SK-N-SH treated with all-trans-retinoic acid at 6 μM for 48 hours (cell line): ENCODE measurements at regions not wholly inside any gene's neighbourhood (a gene's known extent, or its start where the extent isn't known, plus 50 kb on each side); places are given as distances from the start of the nearest gene placed in this dataset.

Experiments
- ATAC-seq: fragments of 200-7000 bp; cut with Tn5 transposase; 3 replicates; pipeline ENCODE4 v1.9.1; 2020; ENCODE audit warnings: mild to moderate bottlenecking, moderate library complexity
- ARNTL ChIP-seq: fragments of 450-650 bp; formaldehyde crosslinking; IDR thresholded peaks from 2 replicates; pipeline ENCODE4 v1.5.0; 2020; ENCODE audit warnings: low read depth, mild to moderate bottlenecking, moderate library complexity, borderline replicate concordance
- BACH2 ChIP-seq: fragments of 250-450 bp; sonication (Bioruptor Pico); IDR thresholded peaks from 2 replicates; pipeline ENCODE4 v1.9.0; 2021; ENCODE audit warnings: mild to moderate bottlenecking, borderline replicate concordance
- CSDC2 ChIP-seq: fragments of 250-450 bp; sonication (Bioruptor Pico); IDR thresholded peaks from 2 replicates; pipeline ENCODE4 v1.5.0; 2020; ENCODE audit warnings: mild to moderate bottlenecking, moderate library complexity
- ESRRG ChIP-seq: fragments of 250-450 bp; sonication (Bioruptor Pico); IDR thresholded peaks from 2 replicates; pipeline ENCODE4 v1.6.1; 2021; ENCODE audit warnings: mild to moderate bottlenecking
- GLIS3 ChIP-seq: fragments of 250-450 bp; sonication (Bioruptor Pico); IDR thresholded peaks from 2 replicates; pipeline ENCODE4 v1.5.0; 2020; ENCODE audit warnings: mild to moderate bottlenecking, moderate library complexity
- ISL1 ChIP-seq: fragments of 250-450 bp; sonication (Bioruptor Pico); IDR thresholded peaks from 2 replicates; pipeline ENCODE4 v2.1.2; 2022; ENCODE audit warnings: mild to moderate bottlenecking, moderate library complexity
- OSR1 ChIP-seq: fragments of 250-450 bp; sonication (Bioruptor Pico); IDR thresholded peaks from 2 replicates; pipeline ENCODE4 v1.8.0; 2022; ENCODE audit warnings: moderate library complexity, mild to moderate bottlenecking, inconsistent platforms
- PPARA ChIP-seq: fragments of 250-450 bp; sonication (Bioruptor Pico); IDR thresholded peaks from 2 replicates; pipeline ENCODE4 v1.5.0; 2020; ENCODE audit warnings: mild to moderate bottlenecking, borderline replicate concordance
- RARB ChIP-seq: fragments of 250-450 bp; sonication (Bioruptor Pico); IDR thresholded peaks from 2 replicates; pipeline ENCODE4 v1.8.0; 2021; ENCODE audit warnings: mild to moderate bottlenecking, moderate library complexity
- SNAI2 ChIP-seq: fragments of 250-450 bp; sonication (Bioruptor Pico); IDR thresholded peaks from 2 replicates; pipeline ENCODE4 v1.5.0; 2020; ENCODE audit warnings: mild to moderate bottlenecking, moderate library complexity
- TCF4 ChIP-seq: fragments of 250-450 bp; sonication (Bioruptor Pico); IDR thresholded peaks from 2 replicates; pipeline ENCODE4 v1.8.0; 2021; ENCODE audit warnings: mild to moderate bottlenecking, moderate library complexity, borderline replicate concordance
- TOX ChIP-seq: fragments of 250-450 bp; sonication (Bioruptor Pico); IDR thresholded peaks from 2 replicates; pipeline ENCODE4 v1.8.0; 2021; ENCODE audit warnings: mild to moderate bottlenecking, moderate library complexity, borderline replicate concordance
- ZC3H10 ChIP-seq: fragments of 250-450 bp; sonication (Bioruptor Pico); IDR thresholded peaks from 2 replicates; pipeline ENCODE4 v1.5.1; 2021; ENCODE audit warnings: mild to moderate bottlenecking, moderate library complexity
- ZFP3 ChIP-seq: fragments of 250-450 bp; sonication (Bioruptor Pico); IDR thresholded peaks from 2 replicates; pipeline ENCODE4 v1.5.0; 2020; ENCODE audit warnings: mild to moderate bottlenecking, moderate library complexity
- ZFP30 ChIP-seq: fragments of 450-650 bp; formaldehyde crosslinking; IDR thresholded peaks from 2 replicates; pipeline ENCODE4 v1.5.0; 2022; ENCODE audit warnings: mild to moderate bottlenecking, moderate library complexity
- ZNF70 ChIP-seq: fragments of 450-650 bp; formaldehyde crosslinking; IDR thresholded peaks from 2 replicates; pipeline ENCODE4 v1.5.0; 2020; ENCODE audit warnings: mild to moderate bottlenecking, moderate library complexity
- ZNF8 ChIP-seq: fragments of 450-650 bp; formaldehyde crosslinking; IDR thresholded peaks from 2 replicates; pipeline ENCODE4 v1.5.0; 2020; ENCODE audit warnings: mild to moderate bottlenecking, moderate library complexity
- TF ChIP-seq, protein P1 (sequence below): fragments of 250-450 bp; sonication (Bioruptor Pico); IDR thresholded peaks from 2 replicates; pipeline ENCODE4 v1.8.0; 2020; ENCODE audit warnings: mild to moderate bottlenecking, moderate library complexity, borderline replicate concordance
- TF ChIP-seq, protein P2 (sequence below): fragments of 250-450 bp; sonication (Bioruptor Pico); IDR thresholded peaks from 2 replicates; pipeline ENCODE4 v1.5.1; 2020; ENCODE audit warnings: low read depth, mild to moderate bottlenecking, moderate library complexity
- TF ChIP-seq, protein P3 (sequence below): fragments of 250-450 bp; sonication (Bioruptor Pico); IDR thresholded peaks from 2 replicates; pipeline ENCODE4 v1.5.0; 2020; ENCODE audit warnings: mild to moderate bottlenecking, moderate library complexity
- TF ChIP-seq, protein P4 (sequence below): fragments of 250-450 bp; sonication (Bioruptor Pico); IDR thresholded peaks from 2 replicates; pipeline ENCODE4 v1.8.0; 2021; ENCODE audit warnings: low read depth, mild to moderate bottlenecking, moderate library complexity, borderline replicate concordance
- TF ChIP-seq, protein P5 (sequence below): fragments of 250-450 bp; sonication (Bioruptor Pico); IDR thresholded peaks from 2 replicates; pipeline ENCODE4 v1.5.1; 2021; ENCODE audit warnings: mild to moderate bottlenecking, moderate library complexity

DNA sequence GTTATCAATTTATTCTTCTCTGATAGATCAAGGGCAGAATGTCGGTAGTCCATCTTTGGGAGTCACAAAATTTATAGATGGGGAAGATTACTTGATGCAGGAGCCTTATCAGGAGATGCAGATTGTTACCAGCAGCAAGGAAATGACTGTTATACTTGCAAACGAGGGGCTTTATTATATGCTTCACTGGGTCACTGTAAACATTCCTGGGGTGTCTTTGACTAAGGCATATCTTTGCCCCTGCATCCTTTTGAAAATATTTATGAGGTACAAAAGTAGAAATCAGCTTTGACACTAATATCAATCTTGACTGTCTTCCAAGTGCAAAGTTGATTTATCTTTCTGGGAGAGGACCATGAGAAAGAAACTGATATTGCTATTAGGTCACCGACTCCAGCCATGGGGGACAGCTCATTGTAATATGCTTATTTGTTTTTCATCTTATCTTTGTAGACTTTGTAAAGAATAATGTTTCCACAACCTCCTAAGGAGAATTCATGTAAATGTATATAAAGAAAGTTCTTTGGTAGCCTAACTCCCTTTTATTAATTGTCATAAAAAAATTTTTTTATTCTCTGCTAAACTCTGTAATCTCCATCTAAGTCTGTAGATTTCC, 177.3 kb upstream of the EMCN start:
- TF ChIP-seq TOX (CRISPR knock-in tag) (no peak), CSDC2 (CRISPR knock-in tag) (no peak), ZFP3 (CRISPR knock-in tag) (no peak), BACH2 (CRISPR knock-in tag) (no peak), SNAI2 (CRISPR knock-in tag) (no peak), ESRRG (CRISPR knock-in tag) (no peak), PPARA (no peak), TCF4 (CRISPR knock-in tag) (no peak), RARB (CRISPR knock-in tag) (no peak), GLIS3 (CRISPR knock-in tag) (no peak), ARNTL (CRISPR knock-in tag) (no peak), ZNF70 (no peak)
- TF ChIP-seq, protein P1, sequence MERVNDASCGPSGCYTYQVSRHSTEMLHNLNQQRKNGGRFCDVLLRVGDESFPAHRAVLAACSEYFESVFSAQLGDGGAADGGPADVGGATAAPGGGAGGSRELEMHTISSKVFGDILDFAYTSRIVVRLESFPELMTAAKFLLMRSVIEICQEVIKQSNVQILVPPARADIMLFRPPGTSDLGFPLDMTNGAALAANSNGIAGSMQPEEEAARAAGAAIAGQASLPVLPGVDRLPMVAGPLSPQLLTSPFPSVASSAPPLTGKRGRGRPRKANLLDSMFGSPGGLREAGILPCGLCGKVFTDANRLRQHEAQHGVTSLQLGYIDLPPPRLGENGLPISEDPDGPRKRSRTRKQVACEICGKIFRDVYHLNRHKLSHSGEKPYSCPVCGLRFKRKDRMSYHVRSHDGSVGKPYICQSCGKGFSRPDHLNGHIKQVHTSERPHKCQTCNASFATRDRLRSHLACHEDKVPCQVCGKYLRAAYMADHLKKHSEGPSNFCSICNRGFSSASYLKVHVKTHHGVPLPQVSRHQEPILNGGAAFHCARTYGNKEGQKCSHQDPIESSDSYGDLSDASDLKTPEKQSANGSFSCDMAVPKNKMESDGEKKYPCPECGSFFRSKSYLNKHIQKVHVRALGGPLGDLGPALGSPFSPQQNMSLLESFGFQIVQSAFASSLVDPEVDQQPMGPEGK (CRISPR knock-in tag), result no peak
- TF ChIP-seq, protein P2, sequence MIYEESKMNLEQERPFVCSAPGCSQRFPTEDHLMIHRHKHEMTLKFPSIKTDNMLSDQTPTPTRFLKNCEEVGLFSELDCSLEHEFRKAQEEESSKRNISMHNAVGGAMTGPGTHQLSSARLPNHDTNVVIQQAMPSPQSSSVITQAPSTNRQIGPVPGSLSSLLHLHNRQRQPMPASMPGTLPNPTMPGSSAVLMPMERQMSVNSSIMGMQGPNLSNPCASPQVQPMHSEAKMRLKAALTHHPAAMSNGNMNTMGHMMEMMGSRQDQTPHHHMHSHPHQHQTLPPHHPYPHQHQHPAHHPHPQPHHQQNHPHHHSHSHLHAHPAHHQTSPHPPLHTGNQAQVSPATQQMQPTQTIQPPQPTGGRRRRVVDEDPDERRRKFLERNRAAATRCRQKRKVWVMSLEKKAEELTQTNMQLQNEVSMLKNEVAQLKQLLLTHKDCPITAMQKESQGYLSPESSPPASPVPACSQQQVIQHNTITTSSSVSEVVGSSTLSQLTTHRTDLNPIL (CRISPR knock-in tag), result no peak
- no peak for ATAC-seq

DNA sequence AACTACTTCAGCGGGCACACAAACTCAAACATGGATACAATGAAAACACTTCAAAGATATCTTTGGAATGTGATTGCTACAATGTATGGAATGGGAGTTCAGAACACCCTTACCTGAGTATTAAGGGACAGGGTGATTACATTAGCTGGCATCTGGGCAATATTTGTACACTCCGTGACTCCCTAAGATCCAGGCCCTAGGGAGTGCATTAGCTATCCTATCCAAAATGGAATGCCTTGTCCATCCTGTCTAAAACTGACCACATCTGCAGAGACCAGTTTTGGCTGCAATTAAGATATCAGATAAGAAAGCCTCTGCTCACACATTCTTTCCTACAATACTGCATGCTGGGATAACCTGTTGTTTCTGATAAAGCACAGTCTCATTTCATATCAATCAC, 176.6 kb upstream of the EMCN start:
- TF ChIP-seq, protein P3, sequence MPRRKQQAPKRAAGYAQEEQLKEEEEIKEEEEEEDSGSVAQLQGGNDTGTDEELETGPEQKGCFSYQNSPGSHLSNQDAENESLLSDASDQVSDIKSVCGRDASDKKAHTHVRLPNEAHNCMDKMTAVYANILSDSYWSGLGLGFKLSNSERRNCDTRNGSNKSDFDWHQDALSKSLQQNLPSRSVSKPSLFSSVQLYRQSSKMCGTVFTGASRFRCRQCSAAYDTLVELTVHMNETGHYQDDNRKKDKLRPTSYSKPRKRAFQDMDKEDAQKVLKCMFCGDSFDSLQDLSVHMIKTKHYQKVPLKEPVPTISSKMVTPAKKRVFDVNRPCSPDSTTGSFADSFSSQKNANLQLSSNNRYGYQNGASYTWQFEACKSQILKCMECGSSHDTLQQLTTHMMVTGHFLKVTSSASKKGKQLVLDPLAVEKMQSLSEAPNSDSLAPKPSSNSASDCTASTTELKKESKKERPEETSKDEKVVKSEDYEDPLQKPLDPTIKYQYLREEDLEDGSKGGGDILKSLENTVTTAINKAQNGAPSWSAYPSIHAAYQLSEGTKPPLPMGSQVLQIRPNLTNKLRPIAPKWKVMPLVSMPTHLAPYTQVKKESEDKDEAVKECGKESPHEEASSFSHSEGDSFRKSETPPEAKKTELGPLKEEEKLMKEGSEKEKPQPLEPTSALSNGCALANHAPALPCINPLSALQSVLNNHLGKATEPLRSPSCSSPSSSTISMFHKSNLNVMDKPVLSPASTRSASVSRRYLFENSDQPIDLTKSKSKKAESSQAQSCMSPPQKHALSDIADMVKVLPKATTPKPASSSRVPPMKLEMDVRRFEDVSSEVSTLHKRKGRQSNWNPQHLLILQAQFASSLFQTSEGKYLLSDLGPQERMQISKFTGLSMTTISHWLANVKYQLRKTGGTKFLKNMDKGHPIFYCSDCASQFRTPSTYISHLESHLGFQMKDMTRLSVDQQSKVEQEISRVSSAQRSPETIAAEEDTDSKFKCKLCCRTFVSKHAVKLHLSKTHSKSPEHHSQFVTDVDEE (CRISPR knock-in tag), result no peak
- TF ChIP-seq ZFP3 (CRISPR knock-in tag) (no peak), CSDC2 (CRISPR knock-in tag) (no peak), OSR1 (no peak), ZFP30 (CRISPR knock-in tag) (no peak), ISL1 (CRISPR knock-in tag) (no peak), ZNF8 (CRISPR knock-in tag) (no peak), TOX (CRISPR knock-in tag) (no peak), BACH2 (CRISPR knock-in tag) (no peak), ZNF70 (no peak), ZC3H10 (no peak), PPARA (no peak)
- TF ChIP-seq, protein P2 (CRISPR knock-in tag), result no peak
- TF ChIP-seq, protein P4, sequence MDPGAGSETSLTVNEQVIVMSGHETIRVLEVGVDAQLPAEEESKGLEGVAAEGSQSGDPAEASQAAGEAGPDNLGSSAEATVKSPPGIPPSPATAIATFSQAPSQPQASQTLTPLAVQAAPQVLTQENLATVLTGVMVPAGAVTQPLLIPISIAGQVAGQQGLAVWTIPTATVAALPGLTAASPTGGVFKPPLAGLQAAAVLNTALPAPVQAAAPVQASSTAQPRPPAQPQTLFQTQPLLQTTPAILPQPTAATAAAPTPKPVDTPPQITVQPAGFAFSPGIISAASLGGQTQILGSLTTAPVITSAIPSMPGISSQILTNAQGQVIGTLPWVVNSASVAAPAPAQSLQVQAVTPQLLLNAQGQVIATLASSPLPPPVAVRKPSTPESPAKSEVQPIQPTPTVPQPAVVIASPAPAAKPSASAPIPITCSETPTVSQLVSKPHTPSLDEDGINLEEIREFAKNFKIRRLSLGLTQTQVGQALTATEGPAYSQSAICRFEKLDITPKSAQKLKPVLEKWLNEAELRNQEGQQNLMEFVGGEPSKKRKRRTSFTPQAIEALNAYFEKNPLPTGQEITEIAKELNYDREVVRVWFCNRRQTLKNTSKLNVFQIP (CRISPR knock-in tag), result no peak
- TF ChIP-seq, protein P5, sequence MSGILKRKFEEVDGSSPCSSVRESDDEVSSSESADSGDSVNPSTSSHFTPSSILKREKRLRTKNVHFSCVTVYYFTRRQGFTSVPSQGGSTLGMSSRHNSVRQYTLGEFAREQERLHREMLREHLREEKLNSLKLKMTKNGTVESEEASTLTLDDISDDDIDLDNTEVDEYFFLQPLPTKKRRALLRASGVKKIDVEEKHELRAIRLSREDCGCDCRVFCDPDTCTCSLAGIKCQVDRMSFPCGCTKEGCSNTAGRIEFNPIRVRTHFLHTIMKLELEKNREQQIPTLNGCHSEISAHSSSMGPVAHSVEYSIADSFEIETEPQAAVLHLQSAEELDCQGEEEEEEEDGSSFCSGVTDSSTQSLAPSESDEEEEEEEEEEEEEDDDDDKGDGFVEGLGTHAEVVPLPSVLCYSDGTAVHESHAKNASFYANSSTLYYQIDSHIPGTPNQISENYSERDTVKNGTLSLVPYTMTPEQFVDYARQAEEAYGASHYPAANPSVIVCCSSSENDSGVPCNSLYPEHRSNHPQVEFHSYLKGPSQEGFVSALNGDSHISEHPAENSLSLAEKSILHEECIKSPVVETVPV (CRISPR knock-in tag), result no peak
- no peak for ATAC-seq
